ENCODE measurements at regions not wholly inside any gene's neighbourhood (a gene's known extent, or its start where the extent isn't known, plus 50 kb on each side); places are given as distances from the start of the nearest gene placed in this dataset.

DNA sequence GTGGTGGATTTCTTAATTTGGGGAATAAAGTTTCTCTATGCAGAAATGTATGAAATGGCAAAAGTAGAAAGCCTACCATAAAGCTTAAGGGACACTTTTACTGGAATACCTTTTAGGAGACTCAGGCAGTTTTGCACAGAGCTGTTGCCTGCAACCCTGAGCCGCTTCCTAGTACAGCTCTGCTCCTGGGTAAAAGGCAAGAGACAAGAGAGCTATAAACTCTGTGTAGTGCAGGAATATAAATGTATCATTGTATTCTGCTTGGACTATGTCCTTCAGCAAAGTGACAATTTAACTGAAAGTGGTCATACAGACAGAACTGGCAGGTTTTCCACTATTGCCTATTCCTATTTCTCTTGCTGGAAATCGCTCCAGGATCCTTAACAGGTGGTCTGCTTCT lies 65.3 kb upstream of the MYOCD start:
- in situ Hi-C loops (cut with HindIII; ENCODE audit: low pct_unique_long_range_greater_than_20kb, low sequenced_read_pairs): no loop called here
- CTCF ChIA-PET: no interaction called here
- H3K36me3 ChIP-seq (ENCODE audit: control insufficient read depth, insufficient read depth, low read length): no peaks in the 10 kb centered on the region

DNA sequence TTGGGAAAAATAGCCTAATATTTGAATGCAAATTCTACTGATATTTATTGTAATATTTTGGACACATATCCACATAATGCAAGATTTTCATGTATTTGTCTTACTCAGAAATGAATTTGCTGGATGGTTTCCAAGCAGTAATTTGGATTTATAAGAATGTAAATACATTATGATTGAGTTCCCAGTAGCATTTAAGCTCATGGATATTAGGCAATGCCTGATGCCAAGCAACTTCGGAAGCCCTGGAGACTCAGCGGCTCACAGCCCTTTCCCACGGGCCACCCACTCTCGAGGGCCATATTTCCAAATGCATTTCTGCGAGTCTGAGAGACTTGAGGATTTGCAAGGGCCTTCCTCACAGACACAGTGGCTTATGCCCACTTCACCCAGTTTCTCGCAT lies 62.1 kb upstream of the MYOCD start:
- CTCF ChIA-PET: no interaction called here
- Histone ChIP-seq H3K36me3 (ENCODE audit: control insufficient read depth, insufficient read depth, low read length) (no peaks in the 10 kb centered on the region), H3K27ac (ENCODE audit: low read length) (no peak overlapping the region), H3K4me3 (ENCODE audit: low read depth in 2 of 2, low read length in 2 of 2) (no peak overlapping the region), H3K4me1 (ENCODE audit: control insufficient read depth, insufficient read depth, low read length) (no peaks in the 10 kb centered on the region), H3K9me3 (ENCODE audit: control insufficient read depth, insufficient read depth, low read depth, low read length) (no peaks in the 10 kb centered on the region), H3K27me3 (ENCODE audit: control insufficient read depth, insufficient read depth, low read length) (no peaks in the 10 kb centered on the region)
- in situ Hi-C loops (cut with HindIII; ENCODE audit: low pct_unique_long_range_greater_than_20kb, low sequenced_read_pairs): no loop called here
- TF ChIP-seq, protein P1, sequence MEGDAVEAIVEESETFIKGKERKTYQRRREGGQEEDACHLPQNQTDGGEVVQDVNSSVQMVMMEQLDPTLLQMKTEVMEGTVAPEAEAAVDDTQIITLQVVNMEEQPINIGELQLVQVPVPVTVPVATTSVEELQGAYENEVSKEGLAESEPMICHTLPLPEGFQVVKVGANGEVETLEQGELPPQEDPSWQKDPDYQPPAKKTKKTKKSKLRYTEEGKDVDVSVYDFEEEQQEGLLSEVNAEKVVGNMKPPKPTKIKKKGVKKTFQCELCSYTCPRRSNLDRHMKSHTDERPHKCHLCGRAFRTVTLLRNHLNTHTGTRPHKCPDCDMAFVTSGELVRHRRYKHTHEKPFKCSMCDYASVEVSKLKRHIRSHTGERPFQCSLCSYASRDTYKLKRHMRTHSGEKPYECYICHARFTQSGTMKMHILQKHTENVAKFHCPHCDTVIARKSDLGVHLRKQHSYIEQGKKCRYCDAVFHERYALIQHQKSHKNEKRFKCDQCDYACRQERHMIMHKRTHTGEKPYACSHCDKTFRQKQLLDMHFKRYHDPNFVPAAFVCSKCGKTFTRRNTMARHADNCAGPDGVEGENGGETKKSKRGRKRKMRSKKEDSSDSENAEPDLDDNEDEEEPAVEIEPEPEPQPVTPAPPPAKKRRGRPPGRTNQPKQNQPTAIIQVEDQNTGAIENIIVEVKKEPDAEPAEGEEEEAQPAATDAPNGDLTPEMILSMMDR (IDR thresholded peaks at IDR 0.05): no peak
- TF ChIP-seq, protein P2, sequence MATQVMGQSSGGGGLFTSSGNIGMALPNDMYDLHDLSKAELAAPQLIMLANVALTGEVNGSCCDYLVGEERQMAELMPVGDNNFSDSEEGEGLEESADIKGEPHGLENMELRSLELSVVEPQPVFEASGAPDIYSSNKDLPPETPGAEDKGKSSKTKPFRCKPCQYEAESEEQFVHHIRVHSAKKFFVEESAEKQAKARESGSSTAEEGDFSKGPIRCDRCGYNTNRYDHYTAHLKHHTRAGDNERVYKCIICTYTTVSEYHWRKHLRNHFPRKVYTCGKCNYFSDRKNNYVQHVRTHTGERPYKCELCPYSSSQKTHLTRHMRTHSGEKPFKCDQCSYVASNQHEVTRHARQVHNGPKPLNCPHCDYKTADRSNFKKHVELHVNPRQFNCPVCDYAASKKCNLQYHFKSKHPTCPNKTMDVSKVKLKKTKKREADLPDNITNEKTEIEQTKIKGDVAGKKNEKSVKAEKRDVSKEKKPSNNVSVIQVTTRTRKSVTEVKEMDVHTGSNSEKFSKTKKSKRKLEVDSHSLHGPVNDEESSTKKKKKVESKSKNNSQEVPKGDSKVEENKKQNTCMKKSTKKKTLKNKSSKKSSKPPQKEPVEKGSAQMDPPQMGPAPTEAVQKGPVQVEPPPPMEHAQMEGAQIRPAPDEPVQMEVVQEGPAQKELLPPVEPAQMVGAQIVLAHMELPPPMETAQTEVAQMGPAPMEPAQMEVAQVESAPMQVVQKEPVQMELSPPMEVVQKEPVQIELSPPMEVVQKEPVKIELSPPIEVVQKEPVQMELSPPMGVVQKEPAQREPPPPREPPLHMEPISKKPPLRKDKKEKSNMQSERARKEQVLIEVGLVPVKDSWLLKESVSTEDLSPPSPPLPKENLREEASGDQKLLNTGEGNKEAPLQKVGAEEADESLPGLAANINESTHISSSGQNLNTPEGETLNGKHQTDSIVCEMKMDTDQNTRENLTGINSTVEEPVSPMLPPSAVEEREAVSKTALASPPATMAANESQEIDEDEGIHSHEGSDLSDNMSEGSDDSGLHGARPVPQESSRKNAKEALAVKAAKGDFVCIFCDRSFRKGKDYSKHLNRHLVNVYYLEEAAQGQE (IDR thresholded peaks at IDR 0.05; ENCODE audit: insufficient read depth in 1 of 2, low read depth in 2 of 2, low read length in 1 of 2): no peak
- no peak for TF ChIP-seq TCF7L2 (IDR thresholded peaks at IDR 0.05; ENCODE audit: low read depth, low read length)
- TF ChIP-seq SIN3A (IDR thresholded peaks at IDR 0.05; ENCODE audit: borderline replicate concordance, insufficient read depth, low read depth, low read length): no peak
- no peak for TF ChIP-seq POLR2AphosphoS5 (IDR thresholded peaks at IDR 0.05; ENCODE audit: low read depth, low read length)
- ATAC-seq (no peak), DNase-seq (ENCODE audit: low read depth, low spot score) (no peak)
- intact Hi-C loops (cut with micrococcal nuclease; ENCODE audit: unreplicated experiment): no loop called here
- no TSS peak for BruUV-seq (replicated peaks)
- POLR2A ChIA-PET: no interaction called here

More for the DNA sequence above, 65.3 kb upstream of the MYOCD start:
- Histone ChIP-seq H3K4me3 (ENCODE audit: low read depth in 2 of 2, low read length in 2 of 2) (no peak overlapping the region), H3K4me1 (ENCODE audit: control insufficient read depth, insufficient read depth, low read length) (no peaks in the 10 kb centered on the region), H3K27ac (ENCODE audit: low read length) (no peak overlapping the region), H3K9me3 (ENCODE audit: control insufficient read depth, insufficient read depth, low read depth, low read length) (no peaks in the 10 kb centered on the region), H3K27me3 (ENCODE audit: control insufficient read depth, insufficient read depth, low read length) (no peaks in the 10 kb centered on the region)
- POLR2A ChIA-PET: no interaction called here
- intact Hi-C loops (cut with micrococcal nuclease; ENCODE audit: unreplicated experiment): no loop called here
- DNase-seq (ENCODE audit: low read depth, low spot score) (no peak), ATAC-seq (no peak)
- no TSS peak for BruUV-seq (replicated peaks)
- TF ChIP-seq, protein P2 (IDR thresholded peaks at IDR 0.05; ENCODE audit: insufficient read depth in 1 of 2, low read depth in 2 of 2, low read length in 1 of 2): no peak
- TF ChIP-seq SIN3A (IDR thresholded peaks at IDR 0.05; ENCODE audit: borderline replicate concordance, insufficient read depth, low read depth, low read length): no peak
- TF ChIP-seq, protein P1 (IDR thresholded peaks at IDR 0.05): no peak
- TF ChIP-seq POLR2AphosphoS5 (IDR thresholded peaks at IDR 0.05; ENCODE audit: low read depth, low read length): no peak
- TF ChIP-seq TCF7L2 (IDR thresholded peaks at IDR 0.05; ENCODE audit: low read depth, low read length): no peak
